ENCODE measurements at regions not wholly inside any gene's neighbourhood (a gene's known extent, or its start where the extent isn't known, plus 50 kb on each side); places are given as distances from the start of the nearest gene placed in this dataset.
A peak's percentile ranks its signal among the peaks of the same experiment; 100 is the strongest.
"Not testable (repeated sequence)": the region's sequence is repeated elsewhere in the genome, so short reads cannot be mapped to it uniquely, and the experiment has no call there.

- DNase-seq (ENCODE audit: low read depth, low spot score): no peak
These were observed 53.8 kb upstream of the DCP1A start for GRCh38 chr3:53401154-53401553.

DNA sequence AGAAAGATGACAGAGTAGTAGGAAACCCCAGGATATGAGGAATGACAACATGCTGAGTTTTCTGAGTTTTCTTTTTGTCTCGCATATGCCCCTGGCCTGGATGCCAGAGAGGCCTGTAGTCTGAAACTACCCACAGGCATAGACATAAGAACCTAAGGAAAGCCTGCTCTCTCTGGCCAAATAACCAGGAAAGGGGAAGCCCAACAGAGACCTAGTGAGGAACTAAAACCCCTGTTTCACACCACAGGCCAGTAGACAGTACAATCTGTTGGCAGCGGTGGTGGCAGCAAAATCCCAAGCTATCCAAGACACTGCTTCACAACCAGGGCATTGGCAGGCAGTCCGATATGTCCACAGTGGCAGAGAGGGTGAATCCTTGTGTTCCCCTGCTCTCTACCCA, 55.0 kb upstream of the DCP1A start:
- no peak for DNase-seq (ENCODE audit: low read depth, low spot score)

DNA sequence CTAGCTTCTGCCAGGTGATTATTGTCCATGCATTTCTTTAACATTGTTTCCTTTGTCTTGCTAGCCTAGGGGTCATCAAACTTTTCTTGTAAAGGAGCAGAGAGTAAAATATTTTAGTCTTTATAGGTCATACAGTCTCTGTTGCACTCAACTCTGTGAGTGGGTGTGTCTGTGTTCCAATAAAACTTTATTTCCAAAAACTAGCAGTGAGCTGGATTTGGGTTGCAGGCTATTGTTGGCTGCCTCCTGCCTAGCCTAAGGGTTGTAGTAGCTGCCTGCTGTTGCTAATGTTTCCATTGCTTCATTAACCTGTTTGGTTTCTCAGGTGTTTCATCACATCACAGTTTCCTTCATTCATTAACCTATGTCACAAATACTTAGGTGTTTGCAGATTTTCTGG, 64.0 kb upstream of the DCP1A start:
- no peak for DNase-seq (ENCODE audit: low read depth, low spot score)

DNA sequence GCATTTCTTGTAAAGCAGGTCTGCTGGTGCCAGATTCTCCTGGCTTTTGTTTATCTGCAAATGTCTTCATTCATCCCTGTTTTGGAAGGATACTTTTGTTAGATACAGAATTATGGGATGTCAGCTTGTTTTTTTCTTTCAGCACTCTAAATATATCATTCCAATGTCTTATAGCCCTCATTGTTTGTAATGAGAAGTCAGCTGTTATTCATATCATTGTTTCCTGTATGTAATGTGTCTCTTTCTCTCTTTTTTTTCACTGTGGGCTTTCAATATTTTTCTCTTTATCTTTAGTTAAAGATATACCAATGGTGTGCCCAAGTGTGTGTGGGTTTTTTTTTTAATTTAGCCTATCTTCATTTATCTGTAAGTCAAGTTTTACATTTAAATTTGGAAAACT, 65.6 kb upstream of the DCP1A start:
- no peak for DNase-seq (ENCODE audit: low read depth, low spot score)

- DNase-seq (ENCODE audit: low read depth, low spot score): peak; percentile 28
These were observed 69.2 kb upstream of the DCP1A start for GRCh38 chr3:53416530-53416929.

DNA sequence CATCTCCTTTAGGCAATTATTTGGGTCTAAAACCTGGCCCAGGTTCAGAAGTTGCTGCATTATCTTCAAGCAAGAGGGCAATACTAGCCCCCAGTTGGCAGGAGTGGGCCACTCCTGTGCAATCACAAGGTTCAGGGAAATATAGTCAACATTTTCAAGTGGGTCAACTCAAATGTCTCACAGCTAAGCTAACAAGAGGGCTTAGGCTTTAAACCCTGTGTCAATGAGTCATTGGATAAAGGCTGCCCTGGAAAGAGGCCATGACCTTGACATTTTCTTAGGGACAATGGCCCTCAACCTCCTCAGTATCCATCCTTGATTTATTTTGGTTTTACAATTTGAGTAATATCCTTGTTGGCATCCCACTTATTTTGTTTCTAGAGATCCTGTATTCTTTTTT, 73.5 kb upstream of the DCP1A start:
- DNase-seq (ENCODE audit: low read depth, low spot score): no peak

DNA sequence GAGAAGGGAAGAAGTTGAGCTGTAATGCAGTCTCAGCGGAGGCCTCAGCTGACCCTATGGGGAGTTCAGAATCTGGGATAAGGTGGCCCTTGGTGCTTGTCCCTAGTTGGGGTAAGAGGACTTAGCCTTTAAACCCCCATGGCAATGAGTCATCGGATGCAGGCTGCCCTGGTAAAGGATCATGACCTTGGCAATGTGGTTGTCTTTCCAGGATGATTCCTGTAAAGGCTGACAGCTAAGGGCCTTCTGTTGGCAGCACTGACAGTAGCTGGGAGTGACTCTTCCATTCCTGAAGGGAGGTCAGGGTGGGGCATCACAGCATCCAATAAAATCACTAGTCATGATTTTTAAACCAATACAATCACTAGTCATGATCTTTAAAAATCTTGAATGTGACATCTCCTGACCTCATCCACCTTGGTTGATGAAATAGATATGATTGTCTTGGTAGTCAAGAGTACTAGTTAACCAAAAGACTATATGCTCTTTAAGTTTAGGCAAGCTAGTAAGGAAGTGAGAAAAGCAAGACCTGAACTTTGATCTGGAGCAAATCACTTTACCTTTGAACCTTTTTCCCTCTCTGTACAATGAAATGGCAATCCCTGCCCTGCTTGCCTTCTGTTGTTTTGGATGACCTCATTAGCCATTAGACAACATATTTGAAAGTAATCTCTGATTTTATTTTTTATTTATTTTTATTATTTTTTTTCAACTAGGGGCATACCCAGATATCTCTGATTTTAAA, 71.3 kb upstream of the CACNA1D start:
- no peak for DNase-seq (ENCODE audit: low read depth, low spot score)

DNA sequence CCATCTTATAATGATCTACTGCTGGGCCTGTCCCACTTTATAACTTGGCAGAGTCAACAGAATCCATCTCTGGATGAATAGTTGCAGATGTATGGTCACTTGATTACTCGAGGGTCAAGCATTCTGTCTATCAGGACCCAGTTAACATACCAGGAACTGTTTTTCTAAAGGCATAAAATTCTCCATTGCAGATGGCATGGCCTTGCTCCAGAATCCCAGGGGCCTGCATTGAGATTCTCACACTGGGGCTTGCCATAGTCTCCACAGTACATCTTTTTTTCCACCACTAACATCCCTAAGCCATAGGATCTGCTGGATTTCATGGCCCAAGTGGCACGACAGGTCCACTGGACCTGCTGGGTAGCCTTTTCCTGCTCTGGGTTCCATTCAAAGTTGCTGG, 68.5 kb upstream of the CACNA1D start:
- DNase-seq (ENCODE audit: low read depth, low spot score): no peak

GRCh38 chr3:53426918-53427317, 67.5 kb upstream of the CACNA1D start:
- DNase-seq (ENCODE audit: low read depth, low spot score): no peak

- DNase-seq (ENCODE audit: low read depth, low spot score): no peak
These were observed 57.6 kb upstream of the CACNA1D start for GRCh38 chr3:53436828-53437227.

GRCh38 chr3:53442863-53443262, 51.5 kb upstream of the CACNA1D start:
- not testable (repeated sequence) for DNase-seq (ENCODE audit: low read depth, low spot score)

Data from iPS DF 19.7 (cell line).